Omental fat pad (tissue), 3 donors: ENCODE measurements at regions not wholly inside any gene's neighbourhood (a gene's known extent, or its start where the extent isn't known, plus 50 kb on each side); places are given as distances from the start of the nearest gene placed in this dataset.

Source experiments
- ATAC-seq: fragments of 150-250 bp; one replicate; pipeline ENCODE4 v1.9.1; 2016; ENCODE audit warnings: mild to moderate bottlenecking, moderate library complexity; ENCODE audit not compliant: low FRiP score
- DNase-seq: peaks from one replicate; pipeline ENCODE4 v3.0.0-alpha.2; 2019; ENCODE audit warnings: low spot score
- TF ChIP-seq, protein P1 (sequence below), 3 donors: fragments of 450-650 bp; IDR thresholded peaks; one replicate each; pipeline ENCODE4 v1.5.1; 2016 to 2017; ENCODE audit warnings: antibody characterized with exemption in 3 of 3, mild to moderate bottlenecking in 3 of 3, moderate library complexity in 2 of 3

DNA sequence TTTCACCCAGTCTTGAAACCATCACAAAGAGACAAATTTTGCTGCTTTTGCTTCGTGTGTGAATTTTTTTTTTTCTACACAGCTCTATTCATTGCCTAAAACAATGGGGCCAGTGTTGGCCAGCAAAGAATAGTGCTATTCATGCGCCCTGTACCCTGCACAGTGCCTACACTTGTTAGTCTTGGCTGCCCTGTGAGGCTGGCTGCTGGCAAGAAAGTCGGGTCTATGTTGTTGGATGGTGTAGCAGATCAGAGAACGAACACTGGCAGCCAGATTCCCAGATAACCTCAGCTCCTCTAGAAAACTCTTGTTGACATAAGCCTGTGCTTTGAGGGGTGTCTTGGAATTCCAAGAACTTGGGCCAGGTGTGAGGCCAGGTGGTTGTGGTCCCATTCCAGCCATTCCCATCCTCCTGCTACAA is 455.7 kb upstream of the TCF4 start:
- DNase-seq (no peak), ATAC-seq (no peak)
- TF ChIP-seq, protein P1, sequence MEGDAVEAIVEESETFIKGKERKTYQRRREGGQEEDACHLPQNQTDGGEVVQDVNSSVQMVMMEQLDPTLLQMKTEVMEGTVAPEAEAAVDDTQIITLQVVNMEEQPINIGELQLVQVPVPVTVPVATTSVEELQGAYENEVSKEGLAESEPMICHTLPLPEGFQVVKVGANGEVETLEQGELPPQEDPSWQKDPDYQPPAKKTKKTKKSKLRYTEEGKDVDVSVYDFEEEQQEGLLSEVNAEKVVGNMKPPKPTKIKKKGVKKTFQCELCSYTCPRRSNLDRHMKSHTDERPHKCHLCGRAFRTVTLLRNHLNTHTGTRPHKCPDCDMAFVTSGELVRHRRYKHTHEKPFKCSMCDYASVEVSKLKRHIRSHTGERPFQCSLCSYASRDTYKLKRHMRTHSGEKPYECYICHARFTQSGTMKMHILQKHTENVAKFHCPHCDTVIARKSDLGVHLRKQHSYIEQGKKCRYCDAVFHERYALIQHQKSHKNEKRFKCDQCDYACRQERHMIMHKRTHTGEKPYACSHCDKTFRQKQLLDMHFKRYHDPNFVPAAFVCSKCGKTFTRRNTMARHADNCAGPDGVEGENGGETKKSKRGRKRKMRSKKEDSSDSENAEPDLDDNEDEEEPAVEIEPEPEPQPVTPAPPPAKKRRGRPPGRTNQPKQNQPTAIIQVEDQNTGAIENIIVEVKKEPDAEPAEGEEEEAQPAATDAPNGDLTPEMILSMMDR (IDR thresholded peaks at IDR 0.05): no peak

GRCh38 chr18:56042915-56043536 is 455.0 kb upstream of the TCF4 start:
- ATAC-seq (no peak), DNase-seq (no peak)
- TF ChIP-seq, protein P1 (IDR thresholded peaks at IDR 0.05): no peak

DNA sequence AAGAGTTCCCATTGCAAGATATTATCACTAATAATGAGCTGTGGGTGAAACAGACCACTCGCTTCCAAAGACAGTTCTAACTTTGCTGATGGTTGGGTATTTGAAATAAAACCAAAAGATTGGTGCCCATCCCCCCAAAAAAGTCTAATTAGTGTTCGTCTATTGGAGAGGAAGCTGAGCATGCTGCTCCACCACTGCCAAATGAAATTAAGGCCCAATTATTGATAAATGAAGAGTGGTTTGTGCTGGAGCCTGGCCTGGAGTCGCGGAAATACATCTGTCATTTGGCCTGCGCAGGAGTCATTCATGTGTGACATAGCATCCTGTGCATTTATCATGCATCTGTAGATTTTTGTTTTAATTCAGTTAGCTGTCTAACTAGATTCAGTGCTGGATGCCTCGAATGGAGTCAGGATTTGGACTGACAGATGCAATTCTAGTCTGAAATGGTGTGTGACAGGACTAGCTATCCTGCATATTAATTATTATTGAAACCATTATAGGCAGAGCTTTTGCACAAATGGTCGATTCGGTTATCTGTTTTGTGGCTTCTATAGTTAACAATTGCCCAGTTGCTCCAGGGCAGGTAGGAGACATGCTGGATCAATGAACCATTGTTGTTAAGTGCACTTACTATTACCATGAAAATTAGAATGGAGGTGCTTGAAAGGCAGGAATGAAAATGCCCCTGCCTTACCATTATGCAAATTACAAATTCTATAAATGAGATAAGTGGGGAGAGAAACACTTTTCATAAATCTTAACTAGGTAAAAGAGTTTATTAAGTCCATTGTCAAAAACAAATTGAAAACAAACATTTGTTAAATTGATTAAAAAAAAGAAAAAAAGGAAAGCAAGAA is 450.4 kb upstream of the TCF4 start:
- no peak for DNase-seq
- TF ChIP-seq, protein P1 (IDR thresholded peaks at IDR 0.05): no peak
- ATAC-seq: no peak

DNA sequence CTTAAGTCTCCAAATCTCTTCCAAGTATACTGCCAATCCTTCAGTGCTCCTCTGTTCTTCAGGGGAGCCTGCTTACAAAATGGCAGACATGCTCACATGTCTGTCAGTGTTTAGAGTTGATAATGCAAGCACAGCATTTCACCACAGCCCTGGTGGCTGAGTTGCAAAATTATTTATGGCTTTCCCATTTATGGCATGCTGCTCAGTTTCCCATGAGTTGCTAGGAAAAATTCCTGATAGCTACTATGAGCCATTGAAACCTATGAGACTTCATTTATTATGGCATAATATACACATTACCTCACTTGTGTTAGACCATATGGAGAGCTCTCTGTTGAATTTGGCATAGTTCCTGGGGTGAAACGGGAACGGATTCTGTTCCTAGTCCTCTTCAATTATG is 448.7 kb upstream of the TCF4 start:
- TF ChIP-seq, protein P1 (IDR thresholded peaks at IDR 0.05): no peak
- ATAC-seq (no peak), DNase-seq (no peak)

DNA sequence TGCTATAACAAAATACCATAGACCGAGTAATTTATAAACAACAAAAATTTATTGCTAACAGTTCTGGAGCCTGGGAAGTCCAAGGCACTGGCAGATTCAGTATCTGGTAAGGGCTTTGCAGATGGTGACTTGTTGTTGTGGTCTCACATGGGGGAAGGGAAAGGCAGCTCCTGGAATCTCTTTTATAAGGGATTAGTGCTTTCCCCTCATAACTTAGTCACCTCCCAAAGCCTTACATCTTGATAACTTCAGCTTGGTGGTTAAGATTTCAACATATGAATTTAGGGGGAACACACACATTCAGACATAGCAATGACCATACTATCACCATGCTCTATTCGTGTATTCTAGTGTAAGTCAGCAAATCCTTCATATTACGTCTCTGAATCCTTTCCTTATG is 447.6 kb upstream of the TCF4 start:
- no peak for ATAC-seq
- no peak for DNase-seq
- TF ChIP-seq, protein P1 (IDR thresholded peaks at IDR 0.05): no peak

DNA sequence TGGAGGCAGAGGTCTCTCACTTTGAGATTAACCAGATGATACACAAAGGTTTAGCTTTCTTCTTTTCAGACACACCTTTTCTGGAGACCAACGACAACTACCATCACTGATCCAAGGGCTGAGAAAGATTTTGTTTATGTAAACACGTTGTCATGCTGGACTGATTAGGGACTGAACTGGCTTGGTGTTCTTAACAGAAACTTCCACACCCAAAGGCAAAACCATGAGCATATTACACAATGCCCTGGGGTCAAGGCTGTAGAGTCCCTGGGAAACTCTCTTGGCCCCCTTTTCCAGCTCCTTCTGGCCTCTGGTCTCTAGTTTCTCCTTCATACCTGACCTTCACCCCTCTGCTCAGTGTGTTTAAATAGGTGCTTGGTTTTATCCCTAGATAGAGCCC is 447.0 kb upstream of the TCF4 start:
- ATAC-seq (no peak), DNase-seq (no peak)
- TF ChIP-seq, protein P1 (IDR thresholded peaks at IDR 0.05): no peak

GRCh38 chr18:56030060-56030459 is 442.1 kb upstream of the TCF4 start:
- DNase-seq: no peak
- TF ChIP-seq, protein P1 (IDR thresholded peaks at IDR 0.05): no peak
- no peak for ATAC-seq
